ENCODE measurements at regions not wholly inside any gene's neighbourhood (a gene's known extent, or its start where the extent isn't known, plus 50 kb on each side); places are given as distances from the start of the nearest gene placed in this dataset.

DNA sequence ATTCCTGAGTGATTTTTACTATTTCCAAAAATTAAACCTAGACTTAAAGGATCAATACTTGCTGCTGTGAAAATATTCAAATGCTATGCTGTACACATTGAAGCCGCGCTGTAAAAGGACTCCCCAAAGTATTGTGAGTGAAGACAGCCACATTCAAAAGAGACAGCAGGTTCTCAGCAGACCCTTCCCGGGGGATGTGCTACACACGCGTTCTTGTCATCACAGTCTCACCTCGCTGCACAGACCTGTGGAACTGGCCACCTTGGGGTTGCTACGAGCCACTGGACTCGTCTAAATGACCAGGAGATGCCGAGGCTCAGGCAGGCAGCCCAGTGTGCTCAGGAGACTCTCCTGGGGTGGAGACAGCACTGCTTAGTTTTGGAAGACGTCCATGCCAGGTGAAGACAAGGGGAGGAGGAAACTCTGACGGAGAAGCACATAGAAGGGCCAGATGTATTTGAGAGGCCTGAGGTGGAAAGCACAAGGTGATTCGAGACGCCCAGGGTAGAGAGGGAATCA lies 367.7 kb upstream of the SHH start:
- Histone ChIP-seq H3K27ac (ENCODE audit: low read length) (no peak overlapping the region), H3K4me1 (ENCODE audit: control insufficient read depth, insufficient read depth, low read length) (no peaks in the 10 kb centered on the region), H3K4me3 (ENCODE audit: low read length) (no peak overlapping the region), H3K36me3 (ENCODE audit: control insufficient read depth, insufficient read depth, low read length) (no peaks in the 10 kb centered on the region), H3K27me3 (ENCODE audit: control insufficient read depth, insufficient read depth, low read length) (no peaks in the 10 kb centered on the region), H3K9me3 (ENCODE audit: control insufficient read depth, insufficient read depth, low read length) (no peaks in the 10 kb centered on the region)
- TF ChIP-seq, protein P1, sequence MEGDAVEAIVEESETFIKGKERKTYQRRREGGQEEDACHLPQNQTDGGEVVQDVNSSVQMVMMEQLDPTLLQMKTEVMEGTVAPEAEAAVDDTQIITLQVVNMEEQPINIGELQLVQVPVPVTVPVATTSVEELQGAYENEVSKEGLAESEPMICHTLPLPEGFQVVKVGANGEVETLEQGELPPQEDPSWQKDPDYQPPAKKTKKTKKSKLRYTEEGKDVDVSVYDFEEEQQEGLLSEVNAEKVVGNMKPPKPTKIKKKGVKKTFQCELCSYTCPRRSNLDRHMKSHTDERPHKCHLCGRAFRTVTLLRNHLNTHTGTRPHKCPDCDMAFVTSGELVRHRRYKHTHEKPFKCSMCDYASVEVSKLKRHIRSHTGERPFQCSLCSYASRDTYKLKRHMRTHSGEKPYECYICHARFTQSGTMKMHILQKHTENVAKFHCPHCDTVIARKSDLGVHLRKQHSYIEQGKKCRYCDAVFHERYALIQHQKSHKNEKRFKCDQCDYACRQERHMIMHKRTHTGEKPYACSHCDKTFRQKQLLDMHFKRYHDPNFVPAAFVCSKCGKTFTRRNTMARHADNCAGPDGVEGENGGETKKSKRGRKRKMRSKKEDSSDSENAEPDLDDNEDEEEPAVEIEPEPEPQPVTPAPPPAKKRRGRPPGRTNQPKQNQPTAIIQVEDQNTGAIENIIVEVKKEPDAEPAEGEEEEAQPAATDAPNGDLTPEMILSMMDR (IDR thresholded peaks at IDR 0.05), result no peak
- Mint-ChIP-seq H3K9me3 (no peaks in the 10 kb centered on the region), H3K36me3 (no peaks in the 10 kb centered on the region), H3K27ac (no peak overlapping the region), H3K4me3 (no peak overlapping the region), H3K4me1 (no peaks in the 10 kb centered on the region), H3K27me3 (ENCODE audit: low read depth in 2 of 2) (no peaks in the 10 kb centered on the region)
- 86% methylated on average over 13 of the region's 13 CpGs for whole genome bisulfite sequencing (ENCODE audit: insufficient coverage)
- DNase-seq, result no peak
- intact Hi-C loops (cut with micrococcal nuclease), result no loop called here
- no peak for ATAC-seq

DNA sequence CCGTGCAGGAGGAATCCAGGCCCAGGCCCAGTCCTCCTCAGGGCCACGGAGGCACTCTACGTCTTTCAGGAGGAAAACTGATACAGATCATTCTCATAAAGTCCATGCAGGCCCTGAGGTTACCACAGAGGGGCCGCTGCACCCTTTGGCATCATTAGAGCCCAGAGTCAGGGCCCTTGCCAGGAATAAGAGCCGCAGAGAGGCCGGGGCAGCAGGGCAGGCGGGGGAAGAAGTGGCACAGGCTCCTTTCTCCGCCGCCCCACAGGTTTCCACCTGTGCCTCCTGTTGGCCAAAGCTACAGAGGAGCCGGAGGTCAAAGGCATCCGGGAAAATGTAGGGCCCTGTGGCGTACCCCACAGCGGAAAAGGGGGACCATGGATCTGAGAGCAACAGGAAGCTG lies 366.6 kb upstream of the SHH start:
- Histone ChIP-seq H3K27me3 (ENCODE audit: control insufficient read depth, insufficient read depth, low read length) (no peaks in the 10 kb centered on the region), H3K4me1 (ENCODE audit: control insufficient read depth, insufficient read depth, low read length) (no peaks in the 10 kb centered on the region), H3K4me3 (ENCODE audit: low read length) (no peak overlapping the region), H3K36me3 (ENCODE audit: control insufficient read depth, insufficient read depth, low read length) (no peaks in the 10 kb centered on the region), H3K9me3 (ENCODE audit: control insufficient read depth, insufficient read depth, low read length) (no peaks in the 10 kb centered on the region), H3K27ac (ENCODE audit: low read length) (no peak overlapping the region)
- no peak for DNase-seq
- Mint-ChIP-seq H3K36me3 (no peaks in the 10 kb centered on the region), H3K4me1 (no peaks in the 10 kb centered on the region), H3K4me3 (no peak overlapping the region), H3K27ac (no peak overlapping the region), H3K9me3 (no peaks in the 10 kb centered on the region), H3K27me3 (ENCODE audit: low read depth in 2 of 2) (no peaks in the 10 kb centered on the region)
- WGBS (ENCODE audit: insufficient coverage), result 86% methylated on average over 13 of the region's 13 CpGs
- ATAC-seq, result no peak
- TF ChIP-seq, protein P1 (IDR thresholded peaks at IDR 0.05), result no peak
- intact Hi-C loops (cut with micrococcal nuclease), result no loop called here

DNA sequence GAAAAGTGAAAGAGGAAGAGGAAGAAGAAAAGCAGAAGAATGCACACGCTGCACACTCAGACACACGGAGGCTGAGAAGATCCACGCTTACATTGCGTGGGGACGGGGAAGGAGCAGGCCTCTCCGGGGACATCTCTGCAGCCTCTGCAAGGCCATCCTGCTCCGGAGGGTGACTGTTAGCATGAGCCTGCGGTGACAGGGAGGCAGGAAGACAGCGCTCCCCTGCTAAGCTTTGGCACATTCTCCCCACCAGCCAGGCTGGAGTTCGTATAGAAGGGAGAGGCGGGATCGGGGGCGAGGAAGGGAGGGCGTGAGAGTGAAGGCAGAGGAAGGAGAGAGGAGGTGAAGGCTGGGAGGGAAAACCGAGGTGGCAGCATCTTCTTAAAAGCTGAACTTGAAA lies 366.0 kb upstream of the SHH start:
- no peak overlapping the region for H3K27ac ChIP-seq (ENCODE audit: low read length)
- Mint-ChIP-seq H3K9me3 (no peaks in the 10 kb centered on the region), H3K4me1 (no peaks in the 10 kb centered on the region), H3K36me3 (no peaks in the 10 kb centered on the region), H3K27me3 (ENCODE audit: low read depth in 2 of 2) (peaks cover 0 to 3% of the 10 kb centered on the region in 2 donors), H3K4me3 (no peak overlapping the region), H3K27ac (no peak overlapping the region)
- no peaks in the 10 kb centered on the region for H3K36me3 ChIP-seq (ENCODE audit: control insufficient read depth, insufficient read depth, low read length)
- no peaks in the 10 kb centered on the region for H3K4me1 ChIP-seq (ENCODE audit: control insufficient read depth, insufficient read depth, low read length)
- no peak for DNase-seq
- 47% methylated on average over 15 of the region's 15 CpGs for WGBS (ENCODE audit: insufficient coverage)
- H3K4me3 ChIP-seq (ENCODE audit: low read length), result no peak overlapping the region
- no peak for ATAC-seq
- intact Hi-C loops (cut with micrococcal nuclease), result no loop called here
- TF ChIP-seq, protein P1 (IDR thresholded peaks at IDR 0.05), result no peak
- no peaks in the 10 kb centered on the region for H3K9me3 ChIP-seq (ENCODE audit: control insufficient read depth, insufficient read depth, low read length)
- H3K27me3 ChIP-seq (ENCODE audit: control insufficient read depth, insufficient read depth, low read length), result no peaks in the 10 kb centered on the region

DNA sequence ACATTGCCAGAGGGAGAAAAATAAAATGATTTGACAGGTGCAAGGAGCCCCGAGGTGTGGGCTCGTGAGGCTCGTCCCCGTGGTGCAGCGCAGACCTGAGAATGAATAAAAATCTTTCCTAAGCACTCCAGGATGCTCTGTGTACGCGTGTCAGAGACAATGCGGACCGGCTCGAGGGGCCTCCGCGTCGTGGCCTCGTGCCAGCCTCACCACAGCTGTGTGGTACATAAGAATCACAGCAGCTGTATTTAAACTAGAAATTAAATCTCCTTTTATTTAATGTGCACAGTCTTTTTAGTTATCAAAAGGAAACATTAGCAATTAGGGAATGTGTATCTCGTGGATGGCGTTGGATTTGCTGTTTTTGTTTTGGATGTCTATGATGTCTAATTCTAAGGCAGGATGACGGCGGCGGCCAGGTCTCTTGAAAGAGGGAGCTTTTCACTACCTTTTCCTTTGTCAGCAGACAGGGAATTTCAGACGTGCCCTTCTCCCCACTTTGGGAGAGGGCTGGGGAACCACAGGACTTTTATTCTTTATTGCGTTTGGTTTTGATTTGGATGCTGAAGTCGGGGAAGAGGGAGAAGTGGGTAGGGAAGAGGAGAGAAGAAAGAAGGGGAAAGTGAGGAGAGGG lies 365.3 kb upstream of the SHH start:
- ATAC-seq (no peak), DNase-seq (no peak)
- WGBS (ENCODE audit: insufficient coverage), result 85% methylated on average over 22 of the region's 22 CpGs
- Histone ChIP-seq H3K9me3 (ENCODE audit: control insufficient read depth, insufficient read depth, low read length) (no peaks in the 10 kb centered on the region), H3K4me3 (ENCODE audit: low read length) (no peak overlapping the region), H3K36me3 (ENCODE audit: control insufficient read depth, insufficient read depth, low read length) (no peaks in the 10 kb centered on the region), H3K27ac (ENCODE audit: low read length) (no peak overlapping the region), H3K27me3 (ENCODE audit: control insufficient read depth, insufficient read depth, low read length) (no peaks in the 10 kb centered on the region), H3K4me1 (ENCODE audit: control insufficient read depth, insufficient read depth, low read length) (no peaks in the 10 kb centered on the region)
- Mint-ChIP-seq H3K4me1 (no peaks in the 10 kb centered on the region), H3K27me3 (ENCODE audit: low read depth in 2 of 2) (peaks cover 0 to 7% of the 10 kb centered on the region in 2 donors), H3K27ac (no peak overlapping the region), H3K4me3 (no peak overlapping the region), H3K36me3 (no peaks in the 10 kb centered on the region), H3K9me3 (no peaks in the 10 kb centered on the region)
- TF ChIP-seq, protein P1 (IDR thresholded peaks at IDR 0.05), result no peak
- intact Hi-C loops (cut with micrococcal nuclease), result no loop called here

All from natural killer cell (primary cell).